GM23248 (cell line): ENCODE measurements at regions not wholly inside any gene's neighbourhood (a gene's known extent, or its start where the extent isn't known, plus 50 kb on each side); places are given as distances from the start of the nearest gene placed in this dataset.

Experiments used
- DNase-seq: peaks from one replicate; pipeline ENCODE4 v3.0.0-alpha.2; 2015
- H2AFZ ChIP-seq: fragments of 200-600 bp; sonication (generic); 2 replicates; pipeline ENCODE4 v1.6.1; 2016; ENCODE audit warnings: antibody characterized with exemption
- H3F3A ChIP-seq: fragments of 200-600 bp; sonication (generic); 2 replicates; pipeline ENCODE4 v1.6.1; 2016; ENCODE audit warnings: mild to moderate bottlenecking, antibody characterized with exemption, mixed run types; ENCODE audit not compliant: insufficient read depth
- H3K27ac ChIP-seq: fragments of 200-600 bp; sonication (generic); 2 replicates; pipeline ENCODE4 v1.5.1; 2016; ENCODE audit warnings: mild to moderate bottlenecking
- H3K27me3 ChIP-seq: fragments of 200-600 bp; sonication (generic); replicated peaks from 2 replicates; pipeline ENCODE4 v1.6.1; 2016; ENCODE audit warnings: mild to moderate bottlenecking; ENCODE audit not compliant: insufficient read depth
- H3K36me3 ChIP-seq: fragments of 200-600 bp; sonication (generic); 2 replicates; pipeline ENCODE4 v1.6.1; 2016; ENCODE audit warnings: low read depth, mild to moderate bottlenecking
- H3K4me1 ChIP-seq: fragments of 200-600 bp; sonication (generic); 2 replicates; pipeline ENCODE4 v1.6.1; 2016; ENCODE audit warnings: mild to moderate bottlenecking; ENCODE audit not compliant: insufficient read depth
- H3K4me2 ChIP-seq: fragments of 200-600 bp; sonication (generic); one replicate; pipeline ENCODE4 v1.6.1; 2016; ENCODE audit warnings: mild to moderate bottlenecking; ENCODE audit not compliant: unreplicated experiment
- H3K4me3 ChIP-seq: fragments of 200-600 bp; sonication (generic); 2 replicates; pipeline ENCODE4 v1.5.1; 2016; ENCODE audit warnings: mild to moderate bottlenecking
- H3K79me2 ChIP-seq: fragments of 200-600 bp; sonication (generic); 2 replicates; pipeline ENCODE4 v1.6.1; 2016; ENCODE audit warnings: mild to moderate bottlenecking; ENCODE audit not compliant: insufficient read depth
- H3K9ac ChIP-seq: fragments of 200-600 bp; sonication (generic); 2 replicates; pipeline ENCODE4 v1.6.1; 2016; ENCODE audit warnings: mild to moderate bottlenecking
- H3K9me2 ChIP-seq: fragments of 200-600 bp; sonication (generic); 2 replicates; pipeline ENCODE4 v1.6.1; 2016; ENCODE audit warnings: mixed run types, mild to moderate bottlenecking, moderate library complexity; ENCODE audit not compliant: insufficient read depth
- H3K9me3 ChIP-seq: fragments of 200-600 bp; sonication (generic); one replicate; pipeline ENCODE4 v1.6.1; 2017; ENCODE audit warnings: low read depth
- H4K20me1 ChIP-seq: fragments of 200-600 bp; sonication (generic); 2 replicates; pipeline ENCODE4 v1.6.0; 2016; ENCODE audit not compliant: insufficient read depth
- EZH2 ChIP-seq: fragments of 200-600 bp; sonication (generic); IDR thresholded peaks from 2 replicates; pipeline ENCODE4 v1.6.1; 2018; ENCODE audit warnings: antibody characterized with exemption, mild to moderate bottlenecking; ENCODE audit not compliant: insufficient read depth, poor library complexity, severe bottlenecking
- EZH2phosphoT487 ChIP-seq: fragments of 200-600 bp; sonication (generic); IDR thresholded peaks from 2 replicates; pipeline ENCODE4 v1.6.1; 2018; ENCODE audit warnings: antibody characterized with exemption, moderate library complexity, mild to moderate bottlenecking, low read depth; ENCODE audit not compliant: insufficient read depth
- WGBS, 2 experiments: methylation state at CpG; one replicate each; pipeline ENCODE4 v1.1.6; 2015 to 2017; ENCODE audit warnings: low lambda C conversion rate in 2 of 2, low coverage in 1 of 2; ENCODE audit errors: missing lambda C conversion rate in 2 of 2; 5-methylcytosine and 5-hydroxymethylcytosine counted together
- in situ Hi-C: fragments of 300-500 bp; cut with MboI; formaldehyde crosslinking; loops from 2 replicates; pipeline ENCODE4 v1.15.0; 2020

DNA sequence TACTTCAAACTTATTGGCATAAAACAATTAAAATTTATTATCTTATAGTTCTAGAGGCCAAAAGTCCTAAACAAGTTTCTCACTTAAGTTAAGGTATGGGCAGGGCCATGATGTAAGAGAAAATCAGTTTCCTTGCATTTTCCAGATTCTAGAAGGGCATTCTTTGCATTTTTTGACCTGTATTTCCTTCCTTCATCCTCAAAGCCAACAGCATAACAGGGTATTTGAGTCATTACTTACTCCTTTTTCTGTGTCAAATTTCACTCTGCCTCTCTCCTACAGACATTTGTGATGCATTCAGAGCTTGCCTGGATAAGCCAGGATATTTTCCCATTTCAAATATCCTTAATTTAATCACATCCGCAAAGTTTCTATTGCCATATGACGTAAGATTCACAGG, 1499.0 kb downstream of the EFNA5 start:
- no peak overlapping the region for H3K4me2 ChIP-seq

DNA sequence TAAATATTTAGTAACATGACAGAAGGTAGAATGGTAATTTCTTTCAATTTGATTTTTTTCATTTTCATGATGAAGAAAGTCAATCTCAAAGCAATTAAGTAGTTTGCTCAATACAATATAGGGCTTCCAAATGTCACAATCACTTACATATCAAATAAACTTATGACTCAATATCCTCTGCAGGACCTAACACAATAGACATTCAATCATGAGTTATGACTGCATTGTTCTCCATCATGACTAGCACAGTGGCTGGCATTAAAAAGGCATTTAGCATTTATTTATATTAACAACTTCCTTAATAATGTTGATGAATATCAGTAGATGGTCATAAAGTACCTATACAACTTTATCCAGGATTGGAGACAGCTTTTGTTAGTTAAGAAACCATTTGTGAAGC, 1499.6 kb downstream of the EFNA5 start:
- Histone ChIP-seq H3K9me2 (no peaks in the 10 kb centered on the region), H3K36me3 (no peaks in the 10 kb centered on the region), H4K20me1 (no peaks in the 10 kb centered on the region), H3K9ac (no peak overlapping the region), H3K4me3 (no peak overlapping the region), H3K79me2 (no peaks in the 10 kb centered on the region), H3K27me3 (no peaks in the 10 kb centered on the region), H3K27ac (no peak overlapping the region), H3K9me3 (no peaks in the 10 kb centered on the region), H3K4me1 (no peaks in the 10 kb centered on the region), H3F3A (no peaks in the 10 kb centered on the region), H2AFZ (no peak overlapping the region), H3K4me2 (no peak overlapping the region)
- in situ Hi-C loops, result no loop called here
- TF ChIP-seq EZH2 (no peak), EZH2phosphoT487 (no peak)
- no peak for DNase-seq

More for the DNA sequence above, 1499.0 kb downstream of the EFNA5 start:
- Histone ChIP-seq H3K27ac (no peak overlapping the region), H3K4me1 (no peaks in the 10 kb centered on the region), H3K4me3 (no peak overlapping the region), H4K20me1 (no peaks in the 10 kb centered on the region), H3K27me3 (no peaks in the 10 kb centered on the region), H3F3A (no peaks in the 10 kb centered on the region), H3K36me3 (no peaks in the 10 kb centered on the region), H2AFZ (no peak overlapping the region), H3K9me3 (no peaks in the 10 kb centered on the region), H3K9me2 (no peaks in the 10 kb centered on the region), H3K9ac (no peak overlapping the region), H3K79me2 (no peaks in the 10 kb centered on the region)
- DNase-seq, result no peak
- in situ Hi-C loops, result no loop called here
- TF ChIP-seq EZH2 (no peak), EZH2phosphoT487 (no peak)
- 57 to 64% methylated on average over 2 of the region's 2 CpGs for WGBS, 2 experiments

DNA sequence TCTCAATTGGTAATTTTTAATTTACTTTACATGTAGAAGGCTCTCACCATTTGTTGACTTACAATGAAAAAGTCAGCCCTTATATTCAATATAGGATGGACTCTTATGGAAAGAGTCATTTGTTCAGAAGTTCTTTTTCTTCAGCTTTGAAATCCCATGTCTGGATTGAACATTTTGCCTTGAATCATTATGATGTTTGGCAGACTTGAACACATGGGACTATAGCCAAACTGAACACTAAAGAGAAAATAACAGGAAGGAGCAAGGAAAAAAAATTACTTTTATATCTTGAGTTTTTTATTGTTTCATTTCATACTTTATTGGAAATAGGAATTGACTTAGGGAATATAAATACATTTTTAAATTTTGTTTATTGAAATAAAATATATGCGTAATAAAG, 1503.0 kb downstream of the EFNA5 start:
- Histone ChIP-seq H3K9me3 (no peaks in the 10 kb centered on the region), H3K9ac (no peak overlapping the region), H3K4me3 (no peak overlapping the region), H3K4me1 (no peaks in the 10 kb centered on the region), H3K79me2 (no peaks in the 10 kb centered on the region), H3K27ac (no peak overlapping the region), H3F3A (no peaks in the 10 kb centered on the region), H3K36me3 (no peaks in the 10 kb centered on the region), H4K20me1 (no peaks in the 10 kb centered on the region), H3K9me2 (no peaks in the 10 kb centered on the region), H3K27me3 (no peaks in the 10 kb centered on the region), H3K4me2 (no peak overlapping the region), H2AFZ (no peak overlapping the region)
- in situ Hi-C loops, result no loop called here
- WGBS, 2 experiments, result 42 to 62% methylated on average over 1 of the region's 1 CpG
- no peak for TF ChIP-seq EZH2
- TF ChIP-seq EZH2phosphoT487, result no peak
- DNase-seq, result no peak

DNA sequence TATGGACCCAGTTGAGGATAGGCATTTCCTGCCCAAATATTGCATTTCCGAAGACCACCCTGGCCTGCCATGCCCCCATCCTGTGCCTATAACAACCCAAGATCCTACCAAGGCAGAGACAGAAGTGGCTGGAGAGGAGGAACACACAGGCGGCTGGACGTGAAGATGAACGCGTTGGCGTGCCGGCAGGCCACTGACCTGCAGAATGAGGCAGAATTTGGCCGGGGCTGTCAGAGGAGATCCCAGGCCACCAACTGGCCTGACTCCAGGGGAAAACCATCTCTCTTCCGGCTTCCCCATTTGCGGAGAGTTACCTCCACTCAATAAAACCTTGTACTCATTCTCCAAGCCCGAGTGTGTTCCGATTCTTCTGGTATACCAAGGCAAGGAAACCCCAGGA, 1507.5 kb downstream of the EFNA5 start:
- no peak overlapping the region for H3K27ac ChIP-seq
- no peak overlapping the region for H2AFZ ChIP-seq
- no peak overlapping the region for H3K4me3 ChIP-seq
- no peak overlapping the region for H3K9ac ChIP-seq
- H3K9me2 ChIP-seq, result no peaks in the 10 kb centered on the region
- TF ChIP-seq EZH2 (no peak), EZH2phosphoT487 (no peak)
- H3F3A ChIP-seq, result no peaks in the 10 kb centered on the region
- 65 to 66% methylated on average over 12 of the region's 12 CpGs for WGBS, 2 experiments
- no peaks in the 10 kb centered on the region for H3K36me3 ChIP-seq
- H3K4me1 ChIP-seq, result no peaks in the 10 kb centered on the region
- no peaks in the 10 kb centered on the region for H4K20me1 ChIP-seq
- H3K79me2 ChIP-seq, result no peaks in the 10 kb centered on the region
- in situ Hi-C loops, result no loop called here
- H3K9me3 ChIP-seq, result no peaks in the 10 kb centered on the region
- no peaks in the 10 kb centered on the region for H3K27me3 ChIP-seq
- H3K4me2 ChIP-seq, result no peak overlapping the region
- DNase-seq, result no peak

DNA sequence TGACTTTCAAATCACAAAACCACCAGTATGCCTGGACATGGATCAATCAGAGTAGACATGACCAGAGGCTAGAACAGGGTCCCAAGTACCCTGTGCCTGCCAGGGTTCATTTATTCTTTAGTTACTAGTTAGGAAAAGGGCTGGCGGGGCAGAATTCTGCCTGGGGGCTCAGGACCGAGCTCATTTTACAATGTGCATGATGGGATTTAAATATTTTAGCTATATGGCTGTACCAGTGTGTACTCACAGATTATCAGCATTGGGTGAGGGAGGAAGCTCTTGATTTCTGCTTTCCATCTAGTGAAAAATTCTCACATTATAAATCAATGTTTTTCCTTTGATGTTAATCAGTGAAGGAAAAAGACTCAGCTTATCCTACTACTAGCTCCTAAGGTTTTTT, 1511.1 kb downstream of the EFNA5 start:
- no peaks in the 10 kb centered on the region for H3K4me1 ChIP-seq
- H3F3A ChIP-seq, result no peaks in the 10 kb centered on the region
- no peak overlapping the region for H2AFZ ChIP-seq
- TF ChIP-seq EZH2phosphoT487, result no peak
- TF ChIP-seq EZH2, result no peak
- no peak overlapping the region for H3K27ac ChIP-seq
- H3K79me2 ChIP-seq, result no peaks in the 10 kb centered on the region
- WGBS, 2 experiments, result 6 to 12% methylated on average over 2 of the region's 2 CpGs
- H3K27me3 ChIP-seq, result no peaks in the 10 kb centered on the region
- in situ Hi-C loops, result no loop called here
- H4K20me1 ChIP-seq, result no peaks in the 10 kb centered on the region
- H3K4me2 ChIP-seq, result no peak overlapping the region
- H3K4me3 ChIP-seq, result no peak overlapping the region
- no peak for DNase-seq
- H3K9ac ChIP-seq, result no peak overlapping the region
- no peaks in the 10 kb centered on the region for H3K9me3 ChIP-seq
- no peaks in the 10 kb centered on the region for H3K9me2 ChIP-seq
- no peaks in the 10 kb centered on the region for H3K36me3 ChIP-seq
